Keratinocyte (primary cell): ENCODE measurements at regions not wholly inside any gene's neighbourhood (a gene's known extent, or its start where the extent isn't known, plus 50 kb on each side); places are given as distances from the start of the nearest gene placed in this dataset.

Source experiments
- CTCF ChIP-seq, 3 experiments: IDR thresholded peaks in 1 of 3; conservative IDR thresholded peaks in 1 of 3; optimal IDR thresholded peaks in 1 of 3; 2 replicates in 2 of 3; 3 replicates in 1 of 3; pipeline versions ENCODE3 to v1.5.1; 2011; ENCODE audit warnings: low read length in 3 of 3, mild to moderate bottlenecking in 3 of 3, moderate library complexity in 2 of 3, control low read depth in 1 of 3, inconsistent platforms in 1 of 3; ENCODE audit not compliant: insufficient read depth in 2 of 3; ENCODE audit errors: extremely low read depth in 1 of 3
- EZH2 ChIP-seq: IDR thresholded peaks from one replicate; pipeline ENCODE4 v1.6.1; 2012; ENCODE audit warnings: inconsistent platforms, mild to moderate bottlenecking, low read length, moderate library complexity

- no peak for TF ChIP-seq CTCF (optimal IDR thresholded peaks at IDR 0.05 in 1 of 3, IDR thresholded peaks at IDR 0.05 in 1 of 3, conservative IDR thresholded peaks at IDR 0.05 in 1 of 3; ENCODE audit: extremely low read depth in 1 of 3, insufficient read depth in 2 of 3, low read length in 3 of 3)
- no peak for TF ChIP-seq EZH2
Measured at GRCh38 chr17:77473615-77474226, 333.0 kb downstream of the SEC14L1 start.
